Breast epithelium (tissue), 3 donors: ENCODE measurements at regions not wholly inside any gene's neighbourhood (a gene's known extent, or its start where the extent isn't known, plus 50 kb on each side); places are given as distances from the start of the nearest gene placed in this dataset.

Source experiments
- CTCF ChIP-seq, 3 donors: fragments of 450-650 bp; IDR thresholded peaks; one replicate each; pipeline ENCODE4 v1.5.1; 2016 to 2017; ENCODE audit warnings: antibody characterized with exemption in 3 of 3, mild to moderate bottlenecking in 3 of 3, moderate library complexity in 3 of 3
- POLR2A ChIP-seq: fragments of 450-650 bp; IDR thresholded peaks from one replicate; pipeline ENCODE4 v1.6.1; 2016; ENCODE audit warnings: antibody characterized with exemption, mild to moderate bottlenecking, moderate library complexity
- POLR2AphosphoS5 ChIP-seq, 3 donors: sonication (generic); formaldehyde crosslinking; IDR thresholded peaks; one replicate each; pipeline ENCODE4 v1.6.1; 2017; ENCODE audit warnings: antibody characterized with exemption in 3 of 3

GRCh38 chr20:7003598-7003997 lies 236.1 kb downstream of the BMP2 start:
- TF ChIP-seq CTCF (IDR thresholded peaks at IDR 0.05), result no peak
- no peak for TF ChIP-seq POLR2A
- TF ChIP-seq POLR2AphosphoS5 (IDR thresholded peaks at IDR 0.05), result no peak
